AG09309 (cell line): ENCODE measurements at regions not wholly inside any gene's neighbourhood (a gene's known extent, or its start where the extent isn't known, plus 50 kb on each side); places are given as distances from the start of the nearest gene placed in this dataset.

Source experiments
- DNase-seq: peaks from one replicate; pipeline ENCODE4 v3.0.0-alpha.2; 2010; ENCODE audit warnings: low read depth
- H3K4me3 ChIP-seq: 2 replicates; pipeline ENCODE4 v1.5.1; 2011; ENCODE audit warnings: mild to moderate bottlenecking, low read depth, low read length, moderate library complexity; ENCODE audit not compliant: control insufficient read depth
- CTCF ChIP-seq: IDR thresholded peaks from 2 replicates; pipeline ENCODE4 v1.5.1; 2011; ENCODE audit warnings: mild to moderate bottlenecking, low read depth, low read length, inconsistent platforms; ENCODE audit not compliant: insufficient read depth, control insufficient read depth; ENCODE audit errors: missing control alignments

- no peak for TF ChIP-seq CTCF
- no peak overlapping the region for H3K4me3 ChIP-seq
- DNase-seq, result no peak
Observed at GRCh38 chrX:116226665-116227484, 56.3 kb downstream of the AGTR2 start.

- no peak for TF ChIP-seq CTCF
- no peak for DNase-seq
- no peak overlapping the region for H3K4me3 ChIP-seq
Observed at GRCh38 chrX:116230130-116230898, 59.8 kb downstream of the AGTR2 start.

- no peak for TF ChIP-seq CTCF
- peak; percentile 31 for DNase-seq
- no peak overlapping the region for H3K4me3 ChIP-seq
Observed at GRCh38 chrX:116232833-116233232, 62.3 kb downstream of the AGTR2 start.

- H3K4me3 ChIP-seq, result no peak overlapping the region
- no peak for DNase-seq
- TF ChIP-seq CTCF, result no peak
Observed at GRCh38 chrX:116236666-116237065, 66.1 kb downstream of the AGTR2 start.

- no peak overlapping the region for H3K4me3 ChIP-seq
- no peak for DNase-seq
Observed at GRCh38 chrX:116238093-116238492, 67.5 kb downstream of the AGTR2 start.

More at GRCh38 chrX:116238093-116238492, 67.5 kb downstream of the AGTR2 start:
- no peak for TF ChIP-seq CTCF
